ENCODE measurements at regions not wholly inside any gene's neighbourhood (a gene's known extent, or its start where the extent isn't known, plus 50 kb on each side); places are given as distances from the start of the nearest gene placed in this dataset.

DNA sequence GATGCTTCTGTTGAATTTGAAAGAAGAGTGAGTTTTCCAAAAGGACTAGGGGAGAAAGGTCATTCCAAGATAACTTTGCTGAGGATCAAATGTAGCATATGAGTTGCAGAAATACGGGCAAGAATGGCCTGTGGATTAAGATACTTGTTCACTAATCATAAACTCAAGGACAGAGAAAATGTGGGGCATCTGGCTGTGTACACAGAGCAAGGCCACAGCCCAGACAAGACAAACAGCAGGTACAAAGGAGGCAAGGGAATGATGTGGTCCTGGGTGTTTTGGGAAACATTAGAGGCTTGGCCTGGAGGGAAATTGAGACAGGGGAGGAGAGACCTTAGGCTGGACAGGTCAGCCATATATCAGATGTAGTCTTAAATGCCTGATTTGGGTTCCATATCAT is 254.8 kb downstream of the TTC32 start:
- TF ChIP-seq EZH2 (optimal IDR thresholded peaks at IDR 0.05; ENCODE audit: low read depth, low read length) (no peak), EZH2phosphoT487 (IDR thresholded peaks at IDR 0.05; ENCODE audit: low read length) (no peak)
- TF ChIP-seq, protein P1, sequence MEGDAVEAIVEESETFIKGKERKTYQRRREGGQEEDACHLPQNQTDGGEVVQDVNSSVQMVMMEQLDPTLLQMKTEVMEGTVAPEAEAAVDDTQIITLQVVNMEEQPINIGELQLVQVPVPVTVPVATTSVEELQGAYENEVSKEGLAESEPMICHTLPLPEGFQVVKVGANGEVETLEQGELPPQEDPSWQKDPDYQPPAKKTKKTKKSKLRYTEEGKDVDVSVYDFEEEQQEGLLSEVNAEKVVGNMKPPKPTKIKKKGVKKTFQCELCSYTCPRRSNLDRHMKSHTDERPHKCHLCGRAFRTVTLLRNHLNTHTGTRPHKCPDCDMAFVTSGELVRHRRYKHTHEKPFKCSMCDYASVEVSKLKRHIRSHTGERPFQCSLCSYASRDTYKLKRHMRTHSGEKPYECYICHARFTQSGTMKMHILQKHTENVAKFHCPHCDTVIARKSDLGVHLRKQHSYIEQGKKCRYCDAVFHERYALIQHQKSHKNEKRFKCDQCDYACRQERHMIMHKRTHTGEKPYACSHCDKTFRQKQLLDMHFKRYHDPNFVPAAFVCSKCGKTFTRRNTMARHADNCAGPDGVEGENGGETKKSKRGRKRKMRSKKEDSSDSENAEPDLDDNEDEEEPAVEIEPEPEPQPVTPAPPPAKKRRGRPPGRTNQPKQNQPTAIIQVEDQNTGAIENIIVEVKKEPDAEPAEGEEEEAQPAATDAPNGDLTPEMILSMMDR (IDR thresholded peaks at IDR 0.05; ENCODE audit: low read length) = no peak
- no peak overlapping the region for H3K9ac ChIP-seq (ENCODE audit: low read length)
- H3F3A ChIP-seq (ENCODE audit: insufficient read depth, low read length) = peaks cover 8% of the 10 kb centered on the region; the same call in 1 of the 2 replicates
- no peaks in the 10 kb centered on the region for H3K9me2 ChIP-seq (replicated peaks; ENCODE audit: insufficient read depth, low read length)
- DNase-seq = no peak
- H3K4me3 ChIP-seq (ENCODE audit: low read length) = no peak overlapping the region
- no peak overlapping the region for H3K4me2 ChIP-seq (ENCODE audit: low read depth, low read length)
- H2AFZ ChIP-seq (ENCODE audit: low read length) = no peak overlapping the region
- peaks cover 10% of the 10 kb centered on the region; the same call in 1 of the 2 replicates for H3K4me1 ChIP-seq (ENCODE audit: low read length)
- no peaks in the 10 kb centered on the region for H3K27me3 ChIP-seq (replicated peaks; ENCODE audit: insufficient read depth, low read length)
- H3K79me2 ChIP-seq (ENCODE audit: low read length) = no peaks in the 10 kb centered on the region
- no peak overlapping the region for H3K27ac ChIP-seq (ENCODE audit: low read length)
- no peaks in the 10 kb centered on the region for H3K36me3 ChIP-seq (replicated peaks; ENCODE audit: insufficient read depth, low read length)
- no peaks in the 10 kb centered on the region for H3K9me3 ChIP-seq (replicated peaks; ENCODE audit: insufficient read depth, low read length)
- H4K20me1 ChIP-seq (ENCODE audit: insufficient read depth, low read length) = no peaks in the 10 kb centered on the region

DNA sequence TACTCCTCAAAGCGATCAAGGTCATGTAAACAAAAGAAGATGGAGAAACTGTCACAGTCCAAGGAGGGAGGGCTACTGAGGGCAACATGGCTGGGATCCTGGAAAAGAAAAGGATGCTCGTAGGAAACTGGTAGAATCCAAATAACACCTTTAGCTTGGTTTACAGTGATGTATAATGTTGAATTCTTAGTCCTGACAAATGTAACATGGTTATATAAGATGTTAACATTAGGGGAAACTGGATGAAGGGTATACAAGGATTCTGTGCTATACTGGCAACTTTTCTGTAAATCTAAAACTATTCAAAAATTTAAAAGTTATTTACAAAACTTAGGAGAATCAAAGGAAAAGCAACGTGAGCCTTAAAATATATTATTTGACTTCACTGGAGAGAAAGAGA is 257.0 kb downstream of the TTC32 start:
- no peaks in the 10 kb centered on the region for H3K9me3 ChIP-seq (replicated peaks; ENCODE audit: insufficient read depth, low read length)
- H3K27ac ChIP-seq (ENCODE audit: low read length) = no peak overlapping the region
- TF ChIP-seq, protein P1 (IDR thresholded peaks at IDR 0.05; ENCODE audit: low read length) = no peak
- TF ChIP-seq EZH2 (optimal IDR thresholded peaks at IDR 0.05; ENCODE audit: low read depth, low read length) (no peak), EZH2phosphoT487 (IDR thresholded peaks at IDR 0.05; ENCODE audit: low read length) (no peak)
- H4K20me1 ChIP-seq (ENCODE audit: insufficient read depth, low read length) = no peaks in the 10 kb centered on the region
- no peak overlapping the region for H3K4me2 ChIP-seq (ENCODE audit: low read depth, low read length)
- H2AFZ ChIP-seq (ENCODE audit: low read length) = no peak overlapping the region
- DNase-seq = no peak
- H3K4me3 ChIP-seq (ENCODE audit: low read length) = no peak overlapping the region
- H3K4me1 ChIP-seq (ENCODE audit: low read length) = peaks cover 10% of the 10 kb centered on the region; the same call in 1 of the 2 replicates
- H3F3A ChIP-seq (ENCODE audit: insufficient read depth, low read length) = peaks cover 8% of the 10 kb centered on the region; the same call in 1 of the 2 replicates
- no peak overlapping the region for H3K9ac ChIP-seq (ENCODE audit: low read length)
- H3K9me2 ChIP-seq (replicated peaks; ENCODE audit: insufficient read depth, low read length) = no peaks in the 10 kb centered on the region
- H3K36me3 ChIP-seq (replicated peaks; ENCODE audit: insufficient read depth, low read length) = no peaks in the 10 kb centered on the region
- no peaks in the 10 kb centered on the region for H3K27me3 ChIP-seq (replicated peaks; ENCODE audit: insufficient read depth, low read length)
- H3K79me2 ChIP-seq (ENCODE audit: low read length) = no peaks in the 10 kb centered on the region

DNA sequence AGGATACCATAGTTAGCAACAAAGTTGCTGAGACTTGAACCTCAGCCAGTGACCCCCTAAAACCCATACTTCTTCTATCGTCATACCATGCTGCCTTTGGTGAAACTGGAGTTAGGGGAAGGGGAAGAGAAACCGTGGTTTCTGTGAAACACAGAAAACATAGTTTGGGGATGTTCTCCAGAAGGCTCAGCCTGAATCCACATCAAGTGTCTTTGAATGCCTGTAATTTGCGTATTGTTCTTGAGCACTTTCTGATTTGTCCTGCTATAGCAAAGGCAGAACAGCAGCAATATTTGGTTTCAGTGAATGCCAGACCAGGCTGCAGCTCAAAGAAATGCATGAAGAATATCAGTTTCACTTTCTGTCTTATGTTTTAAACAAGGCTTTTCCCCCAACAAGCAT is 258.7 kb downstream of the TTC32 start:
- H3K36me3 ChIP-seq (replicated peaks; ENCODE audit: insufficient read depth, low read length) = no peaks in the 10 kb centered on the region
- peak overlapping the region; percentile 32; the same call in 1 of the 2 replicates for H3K4me3 ChIP-seq (ENCODE audit: low read length)
- H3K4me2 ChIP-seq (ENCODE audit: low read depth, low read length) = peak overlapping the region; percentile 59
- H3K79me2 ChIP-seq (ENCODE audit: low read length) = no peaks in the 10 kb centered on the region
- H3K27ac ChIP-seq (ENCODE audit: low read length) = peak overlapping the region; percentile 28; the same call in 1 of the 2 replicates
- no peaks in the 10 kb centered on the region for H3K9me2 ChIP-seq (replicated peaks; ENCODE audit: insufficient read depth, low read length)
- H3K27me3 ChIP-seq (replicated peaks; ENCODE audit: insufficient read depth, low read length) = no peaks in the 10 kb centered on the region
- peak; percentile 84 for DNase-seq
- no peaks in the 10 kb centered on the region for H3K9me3 ChIP-seq (replicated peaks; ENCODE audit: insufficient read depth, low read length)
- TF ChIP-seq EZH2phosphoT487 (IDR thresholded peaks at IDR 0.05; ENCODE audit: low read length) (no peak), EZH2 (optimal IDR thresholded peaks at IDR 0.05; ENCODE audit: low read depth, low read length) (no peak)
- TF ChIP-seq, protein P1 (IDR thresholded peaks at IDR 0.05; ENCODE audit: low read length) = no peak
- H4K20me1 ChIP-seq (ENCODE audit: insufficient read depth, low read length) = no peaks in the 10 kb centered on the region
- H3K9ac ChIP-seq (ENCODE audit: low read length) = no peak overlapping the region
- peaks cover 8% of the 10 kb centered on the region; the same call in 1 of the 2 replicates for H3F3A ChIP-seq (ENCODE audit: insufficient read depth, low read length)
- H2AFZ ChIP-seq (ENCODE audit: low read length) = peak overlapping the region; percentile 84
- H3K4me1 ChIP-seq (ENCODE audit: low read length) = peaks cover 10% of the 10 kb centered on the region; the same call in 1 of the 2 replicates

All from MM.1S (cell line).